Liver (tissue), 8 donors: ENCODE measurements at regions not wholly inside any gene's neighbourhood (a gene's known extent, or its start where the extent isn't known, plus 50 kb on each side); places are given as distances from the start of the nearest gene placed in this dataset.

ENCODE experiments used
- DNase-seq: peaks from one replicate; pipeline ENCODE4 v3.0.0-alpha.2; 2017; ENCODE audit warnings: low spot score
- H3K27ac ChIP-seq, 2 donors: one replicate each; pipeline ENCODE4 v1.7.0; 2013; ENCODE audit warnings: inconsistent platforms in 2 of 2, low read length in 2 of 2, control low read depth in 1 of 2, low read depth in 1 of 2, mild to moderate bottlenecking in 1 of 2
- H3K27me3 ChIP-seq, 4 donors: one replicate each; pipeline versions ENCODE4 v1.6.1 to v1.7.0; 2013; ENCODE audit warnings: low read length in 3 of 4, inconsistent platforms in 1 of 4, mild to moderate bottlenecking in 1 of 4, moderate library complexity in 1 of 4; ENCODE audit not compliant: control insufficient read depth in 4 of 4, insufficient read depth in 4 of 4
- H3K36me3 ChIP-seq, 4 donors: one replicate each; pipeline versions ENCODE4 v1.6.1 to v1.7.0; 2013; ENCODE audit warnings: low read length in 3 of 4, mild to moderate bottlenecking in 3 of 4, low read depth in 1 of 4, moderate library complexity in 1 of 4; ENCODE audit not compliant: control insufficient read depth in 4 of 4, insufficient read depth in 3 of 4
- H3K4me1 ChIP-seq, 4 donors: one replicate each; pipeline versions ENCODE4 v1.6.1 to v1.7.0; 2013; ENCODE audit warnings: low read length in 3 of 4, mild to moderate bottlenecking in 3 of 4, moderate library complexity in 1 of 4; ENCODE audit not compliant: control insufficient read depth in 4 of 4, insufficient read depth in 4 of 4
- H3K4me3 ChIP-seq, 3 donors: one replicate each; pipeline versions ENCODE4 v1.6.1 to v1.7.0; 2013; ENCODE audit warnings: low read length in 3 of 3, control low read depth in 1 of 3, low read depth in 1 of 3, mild to moderate bottlenecking in 1 of 3
- H3K9ac ChIP-seq, 2 donors: one replicate each; pipeline ENCODE4 v1.7.0; 2013; ENCODE audit warnings: low read length in 2 of 2, mild to moderate bottlenecking in 2 of 2, moderate library complexity in 2 of 2, control low read depth in 1 of 2, low read depth in 1 of 2
- H3K9me3 ChIP-seq, 4 donors: one replicate each; pipeline versions ENCODE4 v1.6.1 to v1.7.0; 2013; ENCODE audit warnings: low read length in 3 of 4; ENCODE audit not compliant: control insufficient read depth in 4 of 4
- EGR1 ChIP-seq, 2 donors: IDR thresholded peaks; 2 replicates each; pipeline ENCODE4 v1.6.1; 2016 to 2018; ENCODE audit warnings: antibody characterized with exemption in 2 of 2, low read depth in 2 of 2
- FOXA1 ChIP-seq: IDR thresholded peaks from 2 replicates; pipeline ENCODE4 v1.6.1; 2016; ENCODE audit warnings: antibody characterized with exemption
- FOXA2 ChIP-seq: IDR thresholded peaks from 2 replicates; pipeline ENCODE4 v1.6.1; 2016; ENCODE audit warnings: antibody characterized with exemption
- GABPA ChIP-seq, 2 donors: IDR thresholded peaks in 1 of 2; conservative IDR thresholded peaks in 1 of 2; 2 replicates each; pipeline ENCODE4 v1.6.1; 2016; ENCODE audit warnings: antibody characterized with exemption in 2 of 2, mild to moderate bottlenecking in 1 of 2, moderate library complexity in 1 of 2
- HNF4A ChIP-seq, 2 donors: conservative IDR thresholded peaks; 2 replicates each; pipeline ENCODE4 v1.6.1; 2016; ENCODE audit warnings: antibody characterized with exemption in 2 of 2, mild to moderate bottlenecking in 2 of 2
- HNF4G ChIP-seq: IDR thresholded peaks from 2 replicates; pipeline ENCODE4 v1.6.1; 2016; ENCODE audit warnings: antibody characterized with exemption
- JUND ChIP-seq, 2 donors: IDR thresholded peaks; 2 replicates each; pipeline ENCODE4 v1.6.1; 2016; ENCODE audit warnings: antibody characterized with exemption in 2 of 2
- NR2F2 ChIP-seq: IDR thresholded peaks from 2 replicates; pipeline ENCODE4 v1.6.1; 2016; ENCODE audit warnings: antibody characterized with exemption
- RAD21 ChIP-seq, 2 donors: IDR thresholded peaks; 2 replicates each; pipeline ENCODE4 v1.6.1; 2016; ENCODE audit warnings: antibody characterized with exemption in 2 of 2, mild to moderate bottlenecking in 2 of 2
- RXRA ChIP-seq, 2 donors: IDR thresholded peaks; 2 replicates each; pipeline ENCODE4 v1.6.1; 2017 to 2018; ENCODE audit warnings: antibody characterized with exemption in 2 of 2, mild to moderate bottlenecking in 1 of 2
- SP1 ChIP-seq: IDR thresholded peaks from 2 replicates; pipeline ENCODE4 v1.6.1; 2018; ENCODE audit warnings: antibody characterized with exemption, mild to moderate bottlenecking
- TAF1 ChIP-seq: conservative IDR thresholded peaks from 2 replicates; pipeline ENCODE4 v1.6.1; 2016; ENCODE audit warnings: antibody characterized with exemption, mild to moderate bottlenecking
- YY1 ChIP-seq: IDR thresholded peaks from 2 replicates; pipeline ENCODE4 v1.6.1; 2016; ENCODE audit warnings: antibody characterized with exemption, mild to moderate bottlenecking
- WGBS: extraction: QIAGEN DNeasy Blood & Tissue Kit; methylation state at CpG from one replicate; pipeline ENCODE4 v1.1.7; 2013; 5-methylcytosine and 5-hydroxymethylcytosine counted together
- TF ChIP-seq, protein P1 (sequence below): fragments of 150-350 bp; IDR thresholded peaks from 2 replicates; pipeline ENCODE4 v1.5.1; 2017; ENCODE audit warnings: improper control_type of control experiment, low read depth, low read length; ENCODE audit not compliant: missing input control
- TF ChIP-seq, protein P2 (sequence below): IDR thresholded peaks from 2 replicates; pipeline ENCODE4 v1.6.1; 2016; ENCODE audit warnings: antibody characterized with exemption
- TF ChIP-seq, protein P3 (sequence below): IDR thresholded peaks from 2 replicates; pipeline ENCODE4 v1.6.1; 2016; ENCODE audit warnings: antibody characterized with exemption
- TF ChIP-seq, protein P4 (sequence below): IDR thresholded peaks from 2 replicates; pipeline ENCODE4 v1.6.1; 2016; ENCODE audit warnings: antibody characterized with exemption, mild to moderate bottlenecking
- TF ChIP-seq, protein P5 (sequence below): IDR thresholded peaks from 2 replicates; pipeline ENCODE4 v1.6.1; 2016; ENCODE audit warnings: antibody characterized with exemption
- donor health status: healthy.
- donor health status: healthy.
- donor health status: healthy.
- donor health status: healthy.
- donor health status: healthy.

DNA sequence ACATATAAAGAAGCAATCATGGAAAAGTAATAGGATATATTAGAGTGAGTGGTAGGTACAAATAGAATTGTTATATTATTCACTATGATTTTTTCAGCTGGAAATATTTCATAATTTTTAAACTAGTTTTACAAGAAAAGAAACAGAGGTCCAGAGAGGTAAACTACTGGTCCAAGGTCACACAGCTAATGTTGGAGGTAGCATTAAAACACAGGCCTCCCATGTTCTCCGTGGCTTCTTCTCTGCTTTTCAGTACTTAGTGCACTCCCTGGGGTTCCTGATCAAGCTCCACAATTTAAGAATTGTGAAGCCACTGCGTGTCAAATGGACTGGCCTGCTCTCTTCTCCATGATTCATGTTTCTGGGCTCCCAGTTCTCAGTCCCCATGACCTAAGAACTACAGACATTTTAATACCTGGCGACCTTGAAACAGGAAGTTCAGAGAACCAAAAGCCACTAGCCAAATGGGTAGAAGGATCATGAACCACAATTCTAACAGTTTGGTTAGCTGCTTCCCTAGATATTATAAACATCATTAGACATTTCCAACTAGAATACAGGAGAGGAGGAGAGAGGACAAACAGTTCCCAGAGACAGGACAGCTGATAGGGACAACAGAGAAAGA, 172.0 kb upstream of the KLF3 start:
- H3K4me1 ChIP-seq, result peaks cover 5 to 20% (median 15%) of the 10 kb centered on the region in 4 donors

More for the DNA sequence above, 172.0 kb upstream of the KLF3 start:
- no peak overlapping the region for H3K27ac ChIP-seq
- TF ChIP-seq FOXA1 (no peak), NR2F2 (no peak), SP1 (no peak), TAF1 (no peak), JUND (IDR thresholded peaks at IDR 0.05) (no peak), HNF4G (no peak), EGR1 (IDR thresholded peaks at IDR 0.05; ENCODE audit: low read depth in 2 of 2) (no peak), FOXA2 (no peak), YY1 (no peak), GABPA (IDR thresholded peaks at IDR 0.05 in 1 of 2, conservative IDR thresholded peaks at IDR 0.05 in 1 of 2) (no peak), RAD21 (IDR thresholded peaks at IDR 0.05) (no peak), RXRA (IDR thresholded peaks at IDR 0.05) (no peak), HNF4A (conservative IDR thresholded peaks at IDR 0.05) (no peak)
- TF ChIP-seq, protein P1, sequence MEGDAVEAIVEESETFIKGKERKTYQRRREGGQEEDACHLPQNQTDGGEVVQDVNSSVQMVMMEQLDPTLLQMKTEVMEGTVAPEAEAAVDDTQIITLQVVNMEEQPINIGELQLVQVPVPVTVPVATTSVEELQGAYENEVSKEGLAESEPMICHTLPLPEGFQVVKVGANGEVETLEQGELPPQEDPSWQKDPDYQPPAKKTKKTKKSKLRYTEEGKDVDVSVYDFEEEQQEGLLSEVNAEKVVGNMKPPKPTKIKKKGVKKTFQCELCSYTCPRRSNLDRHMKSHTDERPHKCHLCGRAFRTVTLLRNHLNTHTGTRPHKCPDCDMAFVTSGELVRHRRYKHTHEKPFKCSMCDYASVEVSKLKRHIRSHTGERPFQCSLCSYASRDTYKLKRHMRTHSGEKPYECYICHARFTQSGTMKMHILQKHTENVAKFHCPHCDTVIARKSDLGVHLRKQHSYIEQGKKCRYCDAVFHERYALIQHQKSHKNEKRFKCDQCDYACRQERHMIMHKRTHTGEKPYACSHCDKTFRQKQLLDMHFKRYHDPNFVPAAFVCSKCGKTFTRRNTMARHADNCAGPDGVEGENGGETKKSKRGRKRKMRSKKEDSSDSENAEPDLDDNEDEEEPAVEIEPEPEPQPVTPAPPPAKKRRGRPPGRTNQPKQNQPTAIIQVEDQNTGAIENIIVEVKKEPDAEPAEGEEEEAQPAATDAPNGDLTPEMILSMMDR, result no peak
- TF ChIP-seq, protein P2, sequence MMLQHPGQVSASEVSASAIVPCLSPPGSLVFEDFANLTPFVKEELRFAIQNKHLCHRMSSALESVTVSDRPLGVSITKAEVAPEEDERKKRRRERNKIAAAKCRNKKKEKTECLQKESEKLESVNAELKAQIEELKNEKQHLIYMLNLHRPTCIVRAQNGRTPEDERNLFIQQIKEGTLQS, result no peak
- TF ChIP-seq, protein P3, sequence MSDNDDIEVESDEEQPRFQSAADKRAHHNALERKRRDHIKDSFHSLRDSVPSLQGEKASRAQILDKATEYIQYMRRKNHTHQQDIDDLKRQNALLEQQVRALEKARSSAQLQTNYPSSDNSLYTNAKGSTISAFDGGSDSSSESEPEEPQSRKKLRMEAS, result no peak
- TF ChIP-seq, protein P4, sequence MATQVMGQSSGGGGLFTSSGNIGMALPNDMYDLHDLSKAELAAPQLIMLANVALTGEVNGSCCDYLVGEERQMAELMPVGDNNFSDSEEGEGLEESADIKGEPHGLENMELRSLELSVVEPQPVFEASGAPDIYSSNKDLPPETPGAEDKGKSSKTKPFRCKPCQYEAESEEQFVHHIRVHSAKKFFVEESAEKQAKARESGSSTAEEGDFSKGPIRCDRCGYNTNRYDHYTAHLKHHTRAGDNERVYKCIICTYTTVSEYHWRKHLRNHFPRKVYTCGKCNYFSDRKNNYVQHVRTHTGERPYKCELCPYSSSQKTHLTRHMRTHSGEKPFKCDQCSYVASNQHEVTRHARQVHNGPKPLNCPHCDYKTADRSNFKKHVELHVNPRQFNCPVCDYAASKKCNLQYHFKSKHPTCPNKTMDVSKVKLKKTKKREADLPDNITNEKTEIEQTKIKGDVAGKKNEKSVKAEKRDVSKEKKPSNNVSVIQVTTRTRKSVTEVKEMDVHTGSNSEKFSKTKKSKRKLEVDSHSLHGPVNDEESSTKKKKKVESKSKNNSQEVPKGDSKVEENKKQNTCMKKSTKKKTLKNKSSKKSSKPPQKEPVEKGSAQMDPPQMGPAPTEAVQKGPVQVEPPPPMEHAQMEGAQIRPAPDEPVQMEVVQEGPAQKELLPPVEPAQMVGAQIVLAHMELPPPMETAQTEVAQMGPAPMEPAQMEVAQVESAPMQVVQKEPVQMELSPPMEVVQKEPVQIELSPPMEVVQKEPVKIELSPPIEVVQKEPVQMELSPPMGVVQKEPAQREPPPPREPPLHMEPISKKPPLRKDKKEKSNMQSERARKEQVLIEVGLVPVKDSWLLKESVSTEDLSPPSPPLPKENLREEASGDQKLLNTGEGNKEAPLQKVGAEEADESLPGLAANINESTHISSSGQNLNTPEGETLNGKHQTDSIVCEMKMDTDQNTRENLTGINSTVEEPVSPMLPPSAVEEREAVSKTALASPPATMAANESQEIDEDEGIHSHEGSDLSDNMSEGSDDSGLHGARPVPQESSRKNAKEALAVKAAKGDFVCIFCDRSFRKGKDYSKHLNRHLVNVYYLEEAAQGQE, result no peak
- TF ChIP-seq, protein P5, sequence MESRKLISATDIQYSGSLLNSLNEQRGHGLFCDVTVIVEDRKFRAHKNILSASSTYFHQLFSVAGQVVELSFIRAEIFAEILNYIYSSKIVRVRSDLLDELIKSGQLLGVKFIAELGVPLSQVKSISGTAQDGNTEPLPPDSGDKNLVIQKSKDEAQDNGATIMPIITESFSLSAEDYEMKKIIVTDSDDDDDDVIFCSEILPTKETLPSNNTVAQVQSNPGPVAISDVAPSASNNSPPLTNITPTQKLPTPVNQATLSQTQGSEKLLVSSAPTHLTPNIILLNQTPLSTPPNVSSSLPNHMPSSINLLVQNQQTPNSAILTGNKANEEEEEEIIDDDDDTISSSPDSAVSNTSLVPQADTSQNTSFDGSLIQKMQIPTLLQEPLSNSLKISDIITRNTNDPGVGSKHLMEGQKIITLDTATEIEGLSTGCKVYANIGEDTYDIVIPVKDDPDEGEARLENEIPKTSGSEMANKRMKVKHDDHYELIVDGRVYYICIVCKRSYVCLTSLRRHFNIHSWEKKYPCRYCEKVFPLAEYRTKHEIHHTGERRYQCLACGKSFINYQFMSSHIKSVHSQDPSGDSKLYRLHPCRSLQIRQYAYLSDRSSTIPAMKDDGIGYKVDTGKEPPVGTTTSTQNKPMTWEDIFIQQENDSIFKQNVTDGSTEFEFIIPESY, result no peak
- no peak overlapping the region for H3K9ac ChIP-seq
- no peak for DNase-seq
- H3K27me3 ChIP-seq, result no peaks in the 10 kb centered on the region
- H3K9me3 ChIP-seq, result no peaks in the 10 kb centered on the region
- WGBS, result 86% methylated on average over 3 of the region's 3 CpGs
- H3K36me3 ChIP-seq, result no peaks in the 10 kb centered on the region
- H3K4me3 ChIP-seq, result no peak overlapping the region
